Neural progenitor cell (in vitro differentiated cells): ENCODE measurements at regions not wholly inside any gene's neighbourhood (a gene's known extent, or its start where the extent isn't known, plus 50 kb on each side); places are given as distances from the start of the nearest gene placed in this dataset.

Experiments
- CTCF ChIP-seq: fragments of 200-600 bp; sonication (generic); IDR thresholded peaks from 2 replicates; pipeline ENCODE4 v1.5.1; 2017; ENCODE audit warnings: antibody characterized with exemption, mild to moderate bottlenecking
- EZH2 ChIP-seq: fragments of 200-600 bp; sonication (generic); IDR thresholded peaks from 2 replicates; pipeline ENCODE4 v1.6.1; 2017; ENCODE audit warnings: antibody characterized with exemption, mild to moderate bottlenecking, moderate library complexity
- EZH2phosphoT487 ChIP-seq: fragments of 200-600 bp; sonication (generic); IDR thresholded peaks from 2 replicates; pipeline ENCODE4 v1.6.1; 2017; ENCODE audit warnings: antibody characterized with exemption

GRCh38 chr4:128517096-128517738 is 229.6 kb upstream of the PGRMC2 start:
- TF ChIP-seq CTCF (no peak), EZH2phosphoT487 (no peak), EZH2 (no peak)
